ENCODE measurements at regions not wholly inside any gene's neighbourhood (a gene's known extent, or its start where the extent isn't known, plus 50 kb on each side); places are given as distances from the start of the nearest gene placed in this dataset.

DNA sequence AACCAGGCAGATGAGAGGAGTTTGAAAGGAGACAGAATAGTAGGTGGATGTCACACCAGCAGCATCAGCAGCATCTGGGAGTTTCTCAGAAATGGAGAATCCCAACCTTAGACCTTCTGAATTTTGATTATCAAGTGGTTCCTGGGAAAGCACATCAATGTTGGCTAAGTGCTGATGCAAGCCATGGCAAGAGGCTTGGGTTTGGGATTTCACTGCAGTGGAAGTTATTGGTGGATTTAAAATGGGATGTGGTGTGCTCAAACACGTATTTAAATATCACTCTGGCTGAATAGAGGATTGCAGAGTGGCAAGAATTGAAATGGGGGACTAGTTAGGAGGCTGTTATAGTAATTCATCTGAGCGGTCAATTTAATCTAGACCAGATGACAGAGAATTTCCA lies 387.8 kb upstream of the WWC1 start:
- TF ChIP-seq, protein P1, sequence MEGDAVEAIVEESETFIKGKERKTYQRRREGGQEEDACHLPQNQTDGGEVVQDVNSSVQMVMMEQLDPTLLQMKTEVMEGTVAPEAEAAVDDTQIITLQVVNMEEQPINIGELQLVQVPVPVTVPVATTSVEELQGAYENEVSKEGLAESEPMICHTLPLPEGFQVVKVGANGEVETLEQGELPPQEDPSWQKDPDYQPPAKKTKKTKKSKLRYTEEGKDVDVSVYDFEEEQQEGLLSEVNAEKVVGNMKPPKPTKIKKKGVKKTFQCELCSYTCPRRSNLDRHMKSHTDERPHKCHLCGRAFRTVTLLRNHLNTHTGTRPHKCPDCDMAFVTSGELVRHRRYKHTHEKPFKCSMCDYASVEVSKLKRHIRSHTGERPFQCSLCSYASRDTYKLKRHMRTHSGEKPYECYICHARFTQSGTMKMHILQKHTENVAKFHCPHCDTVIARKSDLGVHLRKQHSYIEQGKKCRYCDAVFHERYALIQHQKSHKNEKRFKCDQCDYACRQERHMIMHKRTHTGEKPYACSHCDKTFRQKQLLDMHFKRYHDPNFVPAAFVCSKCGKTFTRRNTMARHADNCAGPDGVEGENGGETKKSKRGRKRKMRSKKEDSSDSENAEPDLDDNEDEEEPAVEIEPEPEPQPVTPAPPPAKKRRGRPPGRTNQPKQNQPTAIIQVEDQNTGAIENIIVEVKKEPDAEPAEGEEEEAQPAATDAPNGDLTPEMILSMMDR (IDR thresholded peaks at IDR 0.05; ENCODE audit: low read depth, low read length): no peak
- no peak for DNase-seq (ENCODE audit: extremely low read depth, low read depth)

DNA sequence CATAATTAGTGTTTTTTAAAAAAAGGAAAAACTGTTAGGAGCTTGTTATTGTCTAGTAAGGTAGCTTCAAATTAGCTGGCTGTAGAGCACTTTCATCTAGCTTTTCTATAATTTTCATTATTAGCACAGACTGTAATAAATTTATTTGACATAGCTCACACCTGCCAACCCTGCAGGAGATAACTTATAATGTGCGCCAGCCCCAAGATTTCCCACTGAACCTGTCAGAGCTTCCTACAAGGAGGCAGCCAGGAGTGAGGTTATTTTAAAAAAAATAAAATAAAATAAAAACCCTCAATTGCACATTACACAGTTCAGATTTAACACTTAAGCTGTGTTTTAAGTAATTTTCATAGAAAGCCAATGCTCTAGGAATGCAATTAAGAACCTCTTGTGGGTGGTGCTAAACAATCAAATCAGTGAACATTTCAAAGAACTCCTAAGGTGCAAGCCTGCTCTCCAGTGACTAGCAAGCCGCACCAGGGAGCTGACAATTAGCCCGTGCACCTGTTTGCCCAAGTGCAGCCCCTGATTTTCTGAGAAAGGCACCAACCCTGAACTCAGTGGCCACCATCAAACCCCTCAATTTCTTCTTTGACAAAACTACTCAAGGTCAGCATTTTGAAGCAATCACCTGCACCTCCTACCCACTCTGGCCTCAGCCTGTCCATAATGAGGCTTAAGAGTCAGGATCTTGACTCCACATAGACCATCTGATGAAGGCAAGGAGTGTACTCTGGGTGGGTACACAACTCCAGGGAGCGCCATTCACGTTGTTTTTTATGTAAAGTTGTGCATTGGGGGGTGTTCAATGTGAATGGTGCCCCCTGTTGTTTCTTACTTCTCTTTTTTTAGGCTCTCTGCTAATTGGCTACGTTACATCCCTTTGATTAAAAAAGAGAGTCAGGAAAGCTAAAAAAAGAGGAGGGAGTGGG lies 385.3 kb upstream of the WWC1 start:
- DNase-seq (ENCODE audit: extremely low read depth, low read depth): no peak
- TF ChIP-seq, protein P1 (IDR thresholded peaks at IDR 0.05; ENCODE audit: low read depth, low read length): no peak

DNA sequence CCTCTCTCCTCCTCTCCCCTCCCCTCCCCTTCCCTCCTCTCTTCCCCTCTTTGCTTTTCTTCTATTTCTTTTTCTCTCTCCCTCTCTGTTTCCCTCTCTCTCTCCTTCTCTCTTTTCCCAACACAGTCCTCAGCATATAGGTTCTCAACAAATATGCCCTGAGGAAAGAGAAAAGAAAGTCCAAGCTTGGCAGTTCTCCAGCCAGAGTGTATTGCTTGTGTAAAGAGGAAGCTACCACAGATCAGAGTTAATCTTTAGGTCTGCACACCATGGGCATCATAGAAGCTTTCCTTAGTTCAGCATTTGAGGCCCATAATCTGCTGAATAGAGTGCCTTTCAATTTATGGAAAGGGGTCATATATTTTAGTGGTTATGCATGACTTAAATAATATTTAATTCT lies 382.8 kb upstream of the WWC1 start:
- TF ChIP-seq, protein P1 (IDR thresholded peaks at IDR 0.05; ENCODE audit: low read depth, low read length): no peak
- no peak for DNase-seq (ENCODE audit: extremely low read depth, low read depth)

DNA sequence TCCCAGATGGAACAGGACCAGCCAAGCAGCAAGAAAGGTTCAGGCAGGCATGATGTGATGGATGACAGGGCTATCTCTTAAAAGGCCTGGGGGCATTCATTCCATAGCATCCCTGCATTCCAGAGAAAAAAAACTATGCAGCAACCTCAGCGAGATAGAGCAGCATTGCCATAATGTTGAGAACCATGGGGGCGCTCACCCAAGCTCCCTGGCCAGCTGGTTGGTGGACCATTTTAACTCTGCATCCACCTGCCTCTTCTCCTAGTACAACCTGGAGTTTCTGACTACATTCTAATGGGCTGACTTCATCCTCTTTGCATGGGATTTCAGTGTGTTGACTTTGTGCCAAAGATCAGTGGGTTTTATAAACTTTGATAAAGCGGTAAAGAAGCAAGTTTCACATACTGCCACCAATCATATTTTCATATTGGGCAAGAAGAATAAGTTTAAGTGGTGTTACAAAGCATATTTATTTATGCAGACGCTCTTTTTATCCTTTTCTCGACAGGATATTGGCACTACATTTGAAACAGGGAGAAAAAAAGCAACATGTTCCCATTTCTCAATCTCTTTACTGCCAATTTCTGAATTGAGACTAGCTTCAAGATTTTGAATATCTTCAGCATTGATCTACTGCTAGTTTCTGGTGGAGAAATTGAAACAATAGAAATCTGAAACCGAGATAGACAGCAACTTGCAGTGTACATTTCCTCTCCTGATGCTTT lies 378.3 kb upstream of the WWC1 start:
- no peak for DNase-seq (ENCODE audit: extremely low read depth, low read depth)
- TF ChIP-seq, protein P1 (IDR thresholded peaks at IDR 0.05; ENCODE audit: low read depth, low read length): no peak

DNA sequence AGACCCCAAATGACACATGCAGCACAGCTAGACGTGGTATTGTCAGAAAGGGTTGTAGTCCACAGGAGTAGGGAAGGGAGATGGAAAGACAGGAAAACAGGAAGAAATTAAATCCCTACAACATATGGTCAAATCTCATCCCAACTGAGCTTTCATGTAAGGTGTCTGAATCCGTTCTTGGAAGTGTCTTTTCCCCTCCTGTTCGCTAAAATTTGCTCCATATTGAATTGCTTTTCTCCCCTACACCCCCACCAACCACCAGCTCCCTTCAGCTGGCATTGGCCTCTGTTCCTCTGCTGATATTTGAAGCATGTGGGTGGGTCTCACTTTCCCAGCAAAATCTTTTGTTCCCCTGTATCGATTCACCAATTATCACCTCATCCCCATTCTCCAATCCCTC lies 376.2 kb upstream of the WWC1 start:
- no peak for DNase-seq (ENCODE audit: extremely low read depth, low read depth)
- TF ChIP-seq, protein P1 (IDR thresholded peaks at IDR 0.05; ENCODE audit: low read depth, low read length): no peak

DNA sequence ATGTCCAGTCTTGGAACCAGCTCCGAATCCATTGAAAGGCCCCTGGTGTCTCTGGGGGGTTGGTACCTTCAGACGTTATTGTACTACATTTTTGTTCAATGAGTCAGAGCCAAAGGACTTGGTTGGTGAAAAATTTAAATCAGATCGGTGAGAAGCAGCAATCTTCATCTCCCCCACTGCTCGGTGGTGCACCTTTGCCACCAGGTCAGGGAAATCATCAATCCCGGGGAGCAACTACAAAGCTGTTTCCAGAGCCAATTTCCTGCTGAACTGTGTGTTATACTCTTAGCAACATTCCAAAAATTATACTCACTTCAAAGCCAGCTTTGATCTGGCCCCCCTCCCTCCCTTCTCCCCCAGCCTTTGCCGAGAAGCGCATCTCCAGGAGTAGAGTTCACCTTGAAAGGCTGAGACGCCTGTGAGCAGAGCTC lies 375.2 kb upstream of the WWC1 start:
- TF ChIP-seq, protein P1 (IDR thresholded peaks at IDR 0.05; ENCODE audit: low read depth, low read length): no peak
- DNase-seq (ENCODE audit: extremely low read depth, low read depth): no peak

DNA sequence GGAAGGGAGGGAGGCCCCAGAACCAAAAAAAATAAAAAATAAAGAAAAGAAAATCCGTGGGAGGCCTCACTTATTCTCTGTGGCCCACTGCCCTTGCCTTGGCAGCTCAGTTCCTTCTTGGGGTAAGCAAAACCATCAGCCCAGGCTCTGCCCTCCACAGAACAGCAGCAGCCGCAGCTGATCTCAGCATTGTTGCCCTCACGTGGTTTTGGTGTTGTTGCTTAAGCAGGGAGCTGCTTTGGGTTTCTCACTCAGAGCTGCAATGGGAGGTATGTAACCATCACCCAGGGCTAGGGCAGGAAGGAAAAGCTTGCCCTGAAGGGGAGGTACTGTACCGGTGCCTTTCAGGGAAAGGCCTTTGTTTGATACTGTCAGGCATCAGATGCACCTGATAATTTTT lies 374.7 kb upstream of the WWC1 start:
- DNase-seq (ENCODE audit: extremely low read depth, low read depth): no peak
- TF ChIP-seq, protein P1 (IDR thresholded peaks at IDR 0.05; ENCODE audit: low read depth, low read length): no peak
